ENCODE measurements at regions not wholly inside any gene's neighbourhood (a gene's known extent, or its start where the extent isn't known, plus 50 kb on each side); places are given as distances from the start of the nearest gene placed in this dataset.

- TF ChIP-seq RARB (CRISPR knock-in tag; IDR thresholded peaks at IDR 0.05): no peak
- no peak for TF ChIP-seq HOXB5 (CRISPR knock-in tag; IDR thresholded peaks at IDR 0.05)
- no peak for TF ChIP-seq TP53 (CRISPR knock-in tag; IDR thresholded peaks at IDR 0.05)
- no peak for TF ChIP-seq CHD4 (IDR thresholded peaks at IDR 0.05; ENCODE audit: borderline replicate concordance)
- no peak for TF ChIP-seq FOSL2 (IDR thresholded peaks at IDR 0.05)
- no peak for TF ChIP-seq FOSL2 (CRISPR knock-in tag; IDR thresholded peaks at IDR 0.05)
- no peak for TF ChIP-seq PHF8 (IDR thresholded peaks at IDR 0.05; ENCODE audit: borderline replicate concordance, low read depth)
- TF ChIP-seq POLR2A (IDR thresholded peaks at IDR 0.05; ENCODE audit: low read length): no peak
- no peak for TF ChIP-seq HOXB13 (CRISPR knock-in tag; IDR thresholded peaks at IDR 0.05; ENCODE audit: low read depth)
- no peak for TF ChIP-seq ELK1 (IDR thresholded peaks at IDR 0.05; ENCODE audit: low read depth, low read length)
- TF ChIP-seq MAFK (IDR thresholded peaks at IDR 0.05; ENCODE audit: partially characterized antibody): no peak
- TF ChIP-seq EHMT2 (IDR thresholded peaks at IDR 0.05; ENCODE audit: low read depth): no peak
Measured at GRCh38 chr10:106043863-106044262, 1120.6 kb downstream of the SORCS1 start (continued).

GRCh38 chr10:106038246-106038645 is 1126.3 kb downstream of the SORCS1 start:
- DNase-seq (ENCODE audit: low read depth in 1 of 2, low spot score in 1 of 2) (no peak), FAIRE-seq (no peak), ATAC-seq (no peak)
- H3K4me3 ChIP-seq: no peak overlapping the region
- POLR2A ChIA-PET: no interaction called here
- H3K4me1 ChIP-seq: no peaks in the 10 kb centered on the region
- no peak overlapping the region for H3K4me2 ChIP-seq
- no peaks in the 10 kb centered on the region for H3K9me3 ChIP-seq
- TF ChIP-seq RARB (CRISPR knock-in tag; IDR thresholded peaks at IDR 0.05) (no peak), MAFK (IDR thresholded peaks at IDR 0.05; ENCODE audit: partially characterized antibody) (no peak), MYC (IDR thresholded peaks at IDR 0.05; ENCODE audit: borderline replicate concordance, low read length) (no peak), RAD21 (conservative IDR thresholded peaks at IDR 0.05 in 1 of 2, IDR thresholded peaks at IDR 0.05 in 1 of 2) (no peak), USF2 (IDR thresholded peaks at IDR 0.05) (no peak), RNF2 (IDR thresholded peaks at IDR 0.05; ENCODE audit: borderline replicate concordance, low read depth) (no peak), HES2 (IDR thresholded peaks at IDR 0.05) (no peak), EP300 (IDR thresholded peaks at IDR 0.05) (no peak), ZNF302 (CRISPR knock-in tag; IDR thresholded peaks at IDR 0.05) (no peak), HDAC2 (IDR thresholded peaks at IDR 0.05) (no peak), ZFP36 (IDR thresholded peaks at IDR 0.05; ENCODE audit: borderline replicate concordance, partially characterized antibody) (no peak), TFCP2L1 (CRISPR knock-in tag; IDR thresholded peaks at IDR 0.05) (no peak), RFX5 (IDR thresholded peaks at IDR 0.05) (no peak), FOSL2 (IDR thresholded peaks at IDR 0.05) (no peak), FOSL2 (CRISPR knock-in tag; IDR thresholded peaks at IDR 0.05) (no peak), CEBPB (IDR thresholded peaks at IDR 0.05) (no peak), FOXS1 (CRISPR knock-in tag; IDR thresholded peaks at IDR 0.05) (no peak), KDM5A (IDR thresholded peaks at IDR 0.05) (no peak), CHD4 (IDR thresholded peaks at IDR 0.05; ENCODE audit: borderline replicate concordance) (no peak)
- no peak overlapping the region for H3K27ac ChIP-seq
- WGBS (ENCODE audit: missing lambda C conversion rate): 32% methylated on average over 1 of the region's 1 CpG
- CTCF ChIA-PET: no interaction called here

DNA sequence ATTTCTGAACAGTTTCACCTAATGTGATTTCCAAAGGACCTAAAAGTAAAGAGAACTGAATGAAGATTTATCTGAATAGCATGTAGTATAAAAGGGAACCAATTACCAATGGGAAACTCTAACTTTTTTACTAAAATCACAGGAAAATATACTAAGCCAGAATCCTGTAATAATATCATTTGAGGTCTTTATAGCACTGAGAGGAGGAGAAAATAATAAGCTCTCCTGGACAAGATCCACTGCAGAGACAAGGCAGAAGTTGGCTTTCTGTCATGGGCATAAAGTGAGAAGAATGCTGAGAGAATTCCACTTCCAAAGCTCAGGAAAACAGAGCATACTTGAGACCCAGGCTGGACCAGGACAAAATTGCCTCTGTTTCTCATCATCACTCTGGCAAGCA is 1131.4 kb downstream of the SORCS1 start:
- no peak for ATAC-seq
- Histone ChIP-seq H3K27ac (no peak overlapping the region), H3K4me1 (no peaks in the 10 kb centered on the region), H3K4me3 (no peak overlapping the region), H3K9me3 (no peaks in the 10 kb centered on the region), H3K4me2 (no peak overlapping the region)
- ChIA-PET POLR2A (no interaction called here), CTCF (no interaction called here)
- TF ChIP-seq, protein P1, sequence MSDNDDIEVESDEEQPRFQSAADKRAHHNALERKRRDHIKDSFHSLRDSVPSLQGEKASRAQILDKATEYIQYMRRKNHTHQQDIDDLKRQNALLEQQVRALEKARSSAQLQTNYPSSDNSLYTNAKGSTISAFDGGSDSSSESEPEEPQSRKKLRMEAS (IDR thresholded peaks at IDR 0.05): no peak
- TF ChIP-seq MAZ (IDR thresholded peaks at IDR 0.05; ENCODE audit: borderline replicate concordance, low read depth, low read length): no peak
- no peak for TF ChIP-seq HOXB13 (CRISPR knock-in tag; IDR thresholded peaks at IDR 0.05; ENCODE audit: low read depth)
- TF ChIP-seq CBX2 (IDR thresholded peaks at IDR 0.05; ENCODE audit: borderline replicate concordance, low read depth): no peak
- no peak for TF ChIP-seq CEBPB (IDR thresholded peaks at IDR 0.05)
- no peak for TF ChIP-seq FOSB (CRISPR knock-in tag; IDR thresholded peaks at IDR 0.05)
- no peak for TF ChIP-seq KDM1A (IDR thresholded peaks at IDR 0.05; ENCODE audit: low read depth)
- DNase-seq (ENCODE audit: low read depth in 1 of 2, low spot score in 1 of 2): no peak
- FAIRE-seq: no peak
